ENCODE measurements at regions not wholly inside any gene's neighbourhood (a gene's known extent, or its start where the extent isn't known, plus 50 kb on each side); places are given as distances from the start of the nearest gene placed in this dataset.

DNA sequence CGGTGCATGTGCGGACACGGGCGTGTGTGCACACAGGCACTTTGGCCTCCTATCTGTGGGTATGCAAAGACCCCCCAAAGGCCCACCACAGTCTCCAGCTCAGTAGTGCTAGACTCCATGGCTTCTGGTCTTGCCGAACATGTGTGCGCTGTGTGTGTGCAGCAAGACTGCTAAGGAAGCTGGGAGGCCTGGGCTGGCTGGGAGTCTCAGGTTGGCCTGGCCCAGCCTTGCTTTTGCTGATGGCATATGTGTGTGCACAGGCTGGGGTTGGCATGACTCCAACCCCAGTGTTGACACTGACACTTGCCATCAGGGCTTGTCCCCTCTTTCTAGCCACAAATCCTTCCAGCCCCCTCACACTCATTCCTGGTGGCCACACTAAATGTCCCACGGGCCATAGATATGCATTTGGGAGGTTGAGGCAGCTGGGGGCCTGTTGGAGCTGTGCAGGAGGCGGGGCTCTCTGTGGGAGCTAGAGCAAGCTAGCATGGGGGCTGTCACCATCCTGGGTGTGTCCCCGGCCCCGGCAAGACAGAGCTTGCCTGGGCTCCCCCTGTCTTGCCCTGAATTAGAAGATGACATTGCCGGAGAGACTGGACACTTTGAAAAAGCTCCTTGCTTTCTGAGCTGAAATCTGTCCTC lies 60.9 kb upstream of the NECTIN1 start:
- TF ChIP-seq, protein P1, sequence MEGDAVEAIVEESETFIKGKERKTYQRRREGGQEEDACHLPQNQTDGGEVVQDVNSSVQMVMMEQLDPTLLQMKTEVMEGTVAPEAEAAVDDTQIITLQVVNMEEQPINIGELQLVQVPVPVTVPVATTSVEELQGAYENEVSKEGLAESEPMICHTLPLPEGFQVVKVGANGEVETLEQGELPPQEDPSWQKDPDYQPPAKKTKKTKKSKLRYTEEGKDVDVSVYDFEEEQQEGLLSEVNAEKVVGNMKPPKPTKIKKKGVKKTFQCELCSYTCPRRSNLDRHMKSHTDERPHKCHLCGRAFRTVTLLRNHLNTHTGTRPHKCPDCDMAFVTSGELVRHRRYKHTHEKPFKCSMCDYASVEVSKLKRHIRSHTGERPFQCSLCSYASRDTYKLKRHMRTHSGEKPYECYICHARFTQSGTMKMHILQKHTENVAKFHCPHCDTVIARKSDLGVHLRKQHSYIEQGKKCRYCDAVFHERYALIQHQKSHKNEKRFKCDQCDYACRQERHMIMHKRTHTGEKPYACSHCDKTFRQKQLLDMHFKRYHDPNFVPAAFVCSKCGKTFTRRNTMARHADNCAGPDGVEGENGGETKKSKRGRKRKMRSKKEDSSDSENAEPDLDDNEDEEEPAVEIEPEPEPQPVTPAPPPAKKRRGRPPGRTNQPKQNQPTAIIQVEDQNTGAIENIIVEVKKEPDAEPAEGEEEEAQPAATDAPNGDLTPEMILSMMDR (IDR thresholded peaks at IDR 0.05; ENCODE audit: low read depth, low read length) = no peak
- TF ChIP-seq EZH2phosphoT487 (IDR thresholded peaks at IDR 0.05; ENCODE audit: low read depth) = no peak
